ENCODE measurements at regions not wholly inside any gene's neighbourhood (a gene's known extent, or its start where the extent isn't known, plus 50 kb on each side); places are given as distances from the start of the nearest gene placed in this dataset.
"Not testable (repeated sequence)": the region's sequence is repeated elsewhere in the genome, so short reads cannot be mapped to it uniquely, and the experiment has no call there.

DNA sequence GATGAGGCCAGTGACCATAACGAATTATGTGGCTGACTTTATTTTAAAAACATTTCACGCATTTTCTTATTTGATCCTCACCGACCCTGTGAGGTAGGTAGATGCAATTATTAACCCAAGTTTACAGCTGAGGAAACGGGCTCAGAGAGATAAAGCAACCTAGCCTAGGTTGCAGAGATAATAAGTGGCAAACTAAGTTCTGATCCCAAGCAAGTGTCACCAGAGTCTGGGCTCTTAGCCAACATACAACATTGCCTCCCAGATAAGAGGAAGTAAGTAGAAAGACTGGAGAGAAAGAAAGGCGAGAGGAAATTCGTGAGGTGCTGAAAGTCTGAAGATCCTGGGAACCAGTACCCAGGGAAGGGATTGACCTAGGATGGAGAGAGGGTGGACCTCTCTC is 77.4 kb upstream of the GPR50 start:
- no peaks in the 10 kb centered on the region for H3K79me2 ChIP-seq (ENCODE audit: insufficient read depth, low read length)
- TF ChIP-seq, protein P1, sequence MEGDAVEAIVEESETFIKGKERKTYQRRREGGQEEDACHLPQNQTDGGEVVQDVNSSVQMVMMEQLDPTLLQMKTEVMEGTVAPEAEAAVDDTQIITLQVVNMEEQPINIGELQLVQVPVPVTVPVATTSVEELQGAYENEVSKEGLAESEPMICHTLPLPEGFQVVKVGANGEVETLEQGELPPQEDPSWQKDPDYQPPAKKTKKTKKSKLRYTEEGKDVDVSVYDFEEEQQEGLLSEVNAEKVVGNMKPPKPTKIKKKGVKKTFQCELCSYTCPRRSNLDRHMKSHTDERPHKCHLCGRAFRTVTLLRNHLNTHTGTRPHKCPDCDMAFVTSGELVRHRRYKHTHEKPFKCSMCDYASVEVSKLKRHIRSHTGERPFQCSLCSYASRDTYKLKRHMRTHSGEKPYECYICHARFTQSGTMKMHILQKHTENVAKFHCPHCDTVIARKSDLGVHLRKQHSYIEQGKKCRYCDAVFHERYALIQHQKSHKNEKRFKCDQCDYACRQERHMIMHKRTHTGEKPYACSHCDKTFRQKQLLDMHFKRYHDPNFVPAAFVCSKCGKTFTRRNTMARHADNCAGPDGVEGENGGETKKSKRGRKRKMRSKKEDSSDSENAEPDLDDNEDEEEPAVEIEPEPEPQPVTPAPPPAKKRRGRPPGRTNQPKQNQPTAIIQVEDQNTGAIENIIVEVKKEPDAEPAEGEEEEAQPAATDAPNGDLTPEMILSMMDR (IDR thresholded peaks at IDR 0.05; ENCODE audit: extremely low read depth, low read depth, low read length): no peak
- no peaks in the 10 kb centered on the region for H3K36me3 ChIP-seq (ENCODE audit: insufficient read depth, low read length)
- H4K20me1 ChIP-seq (ENCODE audit: insufficient read depth, low read length): no peaks in the 10 kb centered on the region
- H3K27me3 ChIP-seq (ENCODE audit: insufficient read depth, low read length): no peaks in the 10 kb centered on the region
- H3K4me2 ChIP-seq (ENCODE audit: insufficient read depth, low read length): no peak overlapping the region
- no peaks in the 10 kb centered on the region for H3K9me3 ChIP-seq (ENCODE audit: low read depth, low read length)
- no peak overlapping the region for H3K27ac ChIP-seq (ENCODE audit: low read depth, low read length)
- no peak overlapping the region for H2AFZ ChIP-seq (ENCODE audit: low read length)
- H3K4me3 ChIP-seq (ENCODE audit: insufficient read depth, low read length): no peak overlapping the region
- DNase-seq (ENCODE audit: insufficient read length, low spot score, missing footprints): no peak
- no peaks in the 10 kb centered on the region for H3K4me1 ChIP-seq (ENCODE audit: insufficient read depth, low read length)

DNA sequence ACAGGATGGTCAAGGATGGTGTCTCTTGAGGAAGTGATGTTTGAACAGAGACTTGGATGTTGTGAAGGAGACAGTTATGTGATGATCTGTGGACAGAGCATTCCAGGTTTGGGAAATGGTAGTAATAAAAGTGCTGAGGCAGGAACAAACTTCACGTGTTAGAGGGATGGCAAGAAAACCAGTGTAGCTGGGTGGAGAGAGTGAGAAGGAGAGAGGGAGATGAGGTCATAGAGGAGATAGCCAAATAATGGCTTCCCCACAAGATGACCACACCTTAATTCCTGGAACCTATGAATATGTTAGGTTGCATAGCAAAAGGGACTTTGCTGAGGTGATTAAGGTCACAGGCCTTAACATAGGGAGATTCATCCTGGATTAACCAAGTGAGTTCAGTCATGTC is 75.6 kb upstream of the GPR50 start:
- Histone ChIP-seq H2AFZ (ENCODE audit: low read length) (no peak overlapping the region), H3K36me3 (ENCODE audit: insufficient read depth, low read length) (no peaks in the 10 kb centered on the region), H3K79me2 (ENCODE audit: insufficient read depth, low read length) (no peaks in the 10 kb centered on the region), H3K4me1 (ENCODE audit: insufficient read depth, low read length) (no peaks in the 10 kb centered on the region), H3K27ac (ENCODE audit: low read depth, low read length) (no peak overlapping the region), H4K20me1 (ENCODE audit: insufficient read depth, low read length) (no peaks in the 10 kb centered on the region), H3K4me2 (ENCODE audit: insufficient read depth, low read length) (no peak overlapping the region), H3K9me3 (ENCODE audit: low read depth, low read length) (no peaks in the 10 kb centered on the region), H3K27me3 (ENCODE audit: insufficient read depth, low read length) (no peaks in the 10 kb centered on the region), H3K4me3 (ENCODE audit: insufficient read depth, low read length) (no peak overlapping the region)
- DNase-seq (ENCODE audit: insufficient read length, low spot score, missing footprints): no peak
- TF ChIP-seq, protein P1 (IDR thresholded peaks at IDR 0.05; ENCODE audit: extremely low read depth, low read depth, low read length): no peak

DNA sequence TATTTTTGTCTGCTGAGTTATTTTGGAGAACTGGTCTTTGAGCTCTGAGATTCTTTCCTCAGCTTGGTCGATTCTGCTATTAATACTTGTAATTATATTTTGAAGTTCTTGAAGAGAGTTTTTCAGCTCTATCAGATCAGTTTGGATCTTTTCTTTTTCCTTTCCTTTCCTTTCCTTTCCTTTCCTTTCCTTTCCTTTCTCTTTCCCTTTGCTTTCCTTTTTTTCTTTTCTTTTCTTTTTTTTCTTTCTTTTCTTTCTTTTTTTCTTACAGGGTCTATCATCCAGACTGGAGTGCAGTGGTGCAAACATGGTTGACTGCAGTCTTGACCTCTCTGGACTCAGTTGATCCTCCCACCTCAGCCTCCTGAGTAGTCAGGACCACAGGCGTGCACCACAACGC is 63.2 kb upstream of the GPR50 start:
- H3K36me3 ChIP-seq (ENCODE audit: insufficient read depth, low read length); H2AFZ ChIP-seq (ENCODE audit: low read length); DNase-seq (ENCODE audit: insufficient read length, low spot score, missing footprints); H3K9me3 ChIP-seq (ENCODE audit: low read depth, low read length); H3K79me2 ChIP-seq (ENCODE audit: insufficient read depth, low read length); H3K4me3 ChIP-seq (ENCODE audit: insufficient read depth, low read length); H3K4me1 ChIP-seq (ENCODE audit: insufficient read depth, low read length); H3K27me3 ChIP-seq (ENCODE audit: insufficient read depth, low read length); H4K20me1 ChIP-seq (ENCODE audit: insufficient read depth, low read length); H3K27ac ChIP-seq (ENCODE audit: low read depth, low read length); H3K4me2 ChIP-seq (ENCODE audit: insufficient read depth, low read length): not testable (repeated sequence)

Measured in osteoblast (primary cell).